Left colon (tissue), 2 donors: ENCODE measurements at regions not wholly inside any gene's neighbourhood (a gene's known extent, or its start where the extent isn't known, plus 50 kb on each side); places are given as distances from the start of the nearest gene placed in this dataset.
A peak's percentile ranks its signal among the peaks of the same experiment; 100 is the strongest.
"Not testable (repeated sequence)": the region's sequence is repeated elsewhere in the genome, so short reads cannot be mapped to it uniquely, and the experiment has no call there.

ENCODE experiments used
- ATAC-seq: fragments of 200-7000 bp; cut with Tn5 transposase; one replicate; pipeline ENCODE4 v1.9.1; 2020; ENCODE audit warnings: mild to moderate bottlenecking, moderate library complexity
- DNase-seq, 2 donors: peaks; one replicate each; pipeline ENCODE4 v3.0.0-alpha.2; 2020
- intact Hi-C, 2 donors: fragments of 100-400 bp; cut with DNase I in 1 of 2; cut with micrococcal nuclease in 1 of 2; formaldehyde crosslinking; loops; one replicate each; pipeline versions ENCODE4 v1.11.2 to v1.14.0; 2022; cut with DNase I, micrococcal nuclease
- donor health status: DM: no; HTN: no; CAD: no.
- donor health status: DM: yes; HTN: yes; CAD: no.

DNA sequence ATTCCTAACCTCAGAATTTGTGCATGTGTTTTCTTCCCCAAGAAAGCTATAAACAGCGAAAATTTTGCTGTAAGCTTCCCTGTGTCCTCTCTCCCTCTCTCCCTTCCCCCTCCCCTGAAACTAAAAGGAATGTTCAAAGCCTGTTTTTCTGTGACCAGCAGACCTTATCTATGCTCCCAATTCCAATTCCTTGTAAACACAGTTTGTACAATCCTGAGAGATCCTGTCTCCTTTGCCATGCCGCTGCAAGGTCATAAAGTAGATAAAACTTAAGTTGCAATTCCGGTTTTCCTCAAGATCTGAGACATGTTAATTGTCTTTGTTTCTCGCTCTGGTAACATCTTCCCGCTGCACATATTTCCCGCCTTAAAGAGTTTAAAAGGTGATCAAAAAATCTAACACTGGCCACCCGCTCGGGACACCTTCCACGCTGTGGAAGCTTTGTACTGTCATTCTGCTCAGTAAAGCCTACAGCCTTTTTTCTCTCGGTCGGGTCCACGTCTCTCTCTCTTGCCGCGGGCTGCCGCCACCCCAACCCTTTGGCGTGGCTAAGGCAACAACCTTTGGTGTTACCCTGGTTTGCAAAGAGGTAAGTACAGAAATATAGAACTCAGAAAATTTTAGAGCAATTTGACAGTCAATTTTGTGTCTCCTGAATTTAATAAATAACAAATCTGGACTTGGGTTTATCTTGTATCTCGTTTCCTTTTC, 793.9 kb upstream of the GRM7 start:
- ATAC-seq, intact Hi-C loops: not testable (repeated sequence)
- peak in 1 of 2 donors; percentile 4 for DNase-seq

DNA sequence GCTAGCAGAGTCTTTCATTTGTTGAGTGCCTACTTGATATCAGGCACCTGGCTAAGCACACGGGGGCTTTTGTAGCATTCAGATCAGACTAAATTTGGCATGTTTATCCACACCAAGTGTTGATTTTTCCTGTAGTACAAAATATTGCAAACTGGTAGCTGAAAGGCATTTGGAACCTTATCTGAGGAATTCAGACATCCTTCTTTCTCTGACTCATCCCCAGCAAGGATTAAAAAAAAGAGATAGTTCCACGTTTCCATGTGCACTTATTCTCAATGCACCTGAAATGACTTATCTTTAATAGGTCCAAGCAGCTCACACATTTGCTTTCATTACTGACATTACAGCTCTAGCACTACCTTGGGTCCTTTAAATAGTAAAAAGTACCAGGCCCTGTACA, 786.0 kb upstream of the GRM7 start:
- DNase-seq (no peak), ATAC-seq (no peak)
- intact Hi-C loops, result no loop called here

DNA sequence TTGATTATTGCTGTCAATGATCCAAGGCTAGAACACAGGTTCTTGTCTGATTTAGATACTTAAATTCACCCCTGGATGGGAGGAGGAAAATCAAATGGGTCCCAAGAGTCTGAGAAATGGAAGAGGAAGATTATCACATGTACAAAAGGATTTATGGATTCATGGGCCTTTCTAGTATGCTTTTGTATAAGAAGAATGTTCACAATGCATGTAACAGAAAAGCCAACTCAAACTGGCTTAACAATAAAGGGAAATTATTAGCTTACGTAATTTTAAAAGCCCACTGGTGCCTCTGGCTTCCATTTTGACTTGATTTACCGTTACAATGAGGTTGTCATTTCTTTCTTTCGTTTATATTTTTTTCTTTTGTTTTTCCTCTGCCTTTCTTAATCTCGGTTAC, 782.5 kb upstream of the GRM7 start:
- intact Hi-C loops, result no loop called here
- ATAC-seq (no peak), DNase-seq (no peak)

DNA sequence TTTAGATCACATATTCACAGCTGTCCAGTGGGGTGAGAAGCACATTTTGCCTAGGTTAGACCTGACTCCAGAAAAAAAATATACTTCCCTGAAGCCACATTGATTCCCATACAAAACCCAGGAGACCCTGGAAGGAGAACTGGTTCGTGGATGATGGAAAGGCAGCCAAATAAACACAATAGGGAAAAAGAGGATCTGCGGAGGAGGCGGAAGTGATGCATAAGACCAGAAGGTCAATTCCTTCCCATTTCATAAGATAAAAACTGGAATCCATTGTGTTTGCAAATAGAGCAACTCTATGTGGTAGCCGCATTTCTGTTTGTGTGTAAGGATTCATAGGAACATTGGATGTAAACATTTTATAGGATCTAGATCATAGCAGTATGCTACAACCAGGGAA, 781.9 kb upstream of the GRM7 start:
- DNase-seq (no peak), ATAC-seq (no peak)
- intact Hi-C loops, result no loop called here

DNA sequence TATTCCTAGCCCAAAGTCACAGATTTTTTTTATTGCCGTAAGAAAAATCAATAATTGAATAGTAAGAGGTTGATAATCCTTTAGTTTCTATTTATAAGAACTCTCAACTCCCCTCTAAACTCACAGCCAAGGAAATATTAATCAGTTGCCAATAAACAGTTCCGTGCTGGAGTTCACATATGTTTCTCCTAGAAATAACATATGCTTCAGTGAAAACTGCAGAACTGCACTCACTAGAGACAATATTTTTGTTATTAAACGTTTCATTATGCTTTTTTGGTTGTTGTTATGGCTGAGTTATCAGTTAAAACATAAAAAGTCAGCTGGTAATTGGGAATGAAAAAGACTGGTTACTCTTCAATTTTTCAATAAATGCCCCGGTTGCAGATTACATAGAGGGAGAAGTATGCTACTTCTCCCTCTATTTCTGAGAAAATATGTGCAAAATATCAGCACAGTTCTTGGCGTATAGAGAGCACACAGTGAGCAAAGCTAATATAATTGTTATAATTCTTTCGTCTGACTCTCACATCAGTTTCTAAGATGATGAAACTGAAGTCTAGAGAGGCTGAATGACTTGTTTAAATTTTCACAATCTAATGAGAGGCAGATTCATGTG, 781.2 kb upstream of the GRM7 start:
- DNase-seq (no peak), ATAC-seq (no peak)
- intact Hi-C loops, result no loop called here

DNA sequence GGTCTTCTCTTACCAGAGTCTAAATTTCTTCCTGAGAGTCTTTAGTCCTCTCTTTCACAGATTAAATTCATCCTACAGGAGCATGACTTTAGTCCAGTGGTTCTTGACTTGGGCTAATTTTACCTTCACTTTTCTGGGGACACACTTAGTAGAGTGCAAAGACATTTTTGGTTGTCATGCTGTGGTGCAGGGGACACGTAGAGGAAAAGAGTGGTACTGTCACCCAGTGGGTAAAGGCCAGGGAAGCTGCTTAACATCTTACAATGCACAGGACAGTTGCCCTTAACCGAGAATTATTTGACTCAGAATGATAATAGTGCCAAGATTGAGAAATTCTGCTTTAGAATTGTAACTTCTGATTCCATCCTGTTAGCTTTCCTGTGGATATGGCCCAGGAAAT, 772.5 kb upstream of the GRM7 start:
- DNase-seq (no peak), ATAC-seq (no peak)
- intact Hi-C loops, result no loop called here

DNA sequence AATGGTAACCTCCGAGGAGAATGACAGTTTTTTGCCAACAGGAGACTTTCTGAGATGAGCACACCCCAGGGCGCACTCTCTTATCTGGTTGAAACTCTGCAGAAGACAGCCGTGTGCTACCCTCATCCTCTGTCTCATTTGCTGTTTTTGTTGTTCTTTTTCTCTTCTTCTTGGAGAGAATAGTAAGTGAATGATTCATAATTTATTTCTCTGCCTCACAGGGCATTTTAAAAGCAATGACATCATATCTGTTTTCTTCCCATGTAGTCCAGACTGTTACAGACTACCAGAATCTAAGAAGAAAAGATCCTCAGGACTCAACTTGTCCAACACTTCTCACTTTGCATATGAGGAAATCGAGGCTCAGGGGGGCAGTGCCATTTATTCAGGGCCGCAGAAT, 771.1 kb upstream of the GRM7 start:
- ATAC-seq (no peak), DNase-seq (no peak)
- intact Hi-C loops, result no loop called here

DNA sequence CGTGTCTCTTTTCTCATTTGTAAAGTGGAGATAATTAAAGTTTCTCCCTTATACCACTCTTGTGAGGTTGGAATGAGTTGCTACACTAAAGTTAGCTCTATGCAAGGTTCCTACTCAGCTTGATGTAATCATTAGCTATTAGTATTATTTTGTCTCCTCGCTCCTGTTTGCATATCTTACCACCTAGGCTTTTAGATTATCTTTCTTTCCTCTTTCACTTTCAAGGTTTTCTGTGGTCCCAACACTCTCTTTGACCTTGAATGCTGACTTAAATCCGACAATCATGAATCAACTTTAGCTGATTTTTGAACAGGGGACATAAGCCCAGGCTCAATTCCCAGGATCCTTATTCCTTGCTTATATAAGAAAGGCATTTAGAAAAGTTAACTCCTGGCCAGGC, 769.7 kb upstream of the GRM7 start:
- ATAC-seq (no peak), DNase-seq (no peak)
- intact Hi-C loops, result no loop called here

DNA sequence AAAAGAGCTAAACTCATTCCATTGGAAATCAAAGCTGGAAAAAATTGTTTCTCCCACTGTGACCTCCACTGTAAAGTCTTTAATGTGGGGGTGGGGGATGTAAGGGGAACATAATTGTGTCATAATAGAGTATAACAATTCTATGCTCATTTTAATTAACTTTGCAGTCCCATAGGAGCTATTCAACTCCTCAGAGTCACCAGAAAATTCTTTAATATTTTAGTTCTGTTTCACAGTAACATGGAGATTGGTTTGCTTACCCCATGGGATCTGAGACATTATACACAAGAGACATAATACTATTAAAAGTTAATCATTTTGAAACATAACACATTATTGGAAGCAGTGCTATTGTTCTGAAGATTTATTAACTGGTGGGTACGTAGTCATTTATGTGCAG, 765.9 kb upstream of the GRM7 start:
- intact Hi-C loops, result no loop called here
- ATAC-seq (no peak), DNase-seq (no peak)

DNA sequence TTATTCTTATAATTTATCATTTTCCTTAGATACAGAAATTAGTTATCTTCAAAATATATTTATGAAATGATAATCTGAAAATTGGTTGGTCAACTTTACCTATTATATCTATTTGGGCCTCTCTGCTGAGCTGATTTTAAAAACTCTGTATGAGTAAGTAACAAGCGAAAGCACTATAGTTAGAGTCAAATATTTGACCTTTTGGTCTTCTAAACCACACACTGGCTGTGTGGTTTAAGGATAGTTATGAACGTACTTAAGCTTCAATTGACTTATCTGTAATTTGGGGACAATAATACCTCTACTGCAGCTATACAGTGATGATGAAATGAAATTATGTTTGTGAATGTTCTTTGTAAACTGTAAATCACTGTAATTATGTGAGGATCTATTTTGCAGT, 763.9 kb upstream of the GRM7 start:
- DNase-seq, result no peak
- ATAC-seq, result no peak
- intact Hi-C loops, result no loop called here

DNA sequence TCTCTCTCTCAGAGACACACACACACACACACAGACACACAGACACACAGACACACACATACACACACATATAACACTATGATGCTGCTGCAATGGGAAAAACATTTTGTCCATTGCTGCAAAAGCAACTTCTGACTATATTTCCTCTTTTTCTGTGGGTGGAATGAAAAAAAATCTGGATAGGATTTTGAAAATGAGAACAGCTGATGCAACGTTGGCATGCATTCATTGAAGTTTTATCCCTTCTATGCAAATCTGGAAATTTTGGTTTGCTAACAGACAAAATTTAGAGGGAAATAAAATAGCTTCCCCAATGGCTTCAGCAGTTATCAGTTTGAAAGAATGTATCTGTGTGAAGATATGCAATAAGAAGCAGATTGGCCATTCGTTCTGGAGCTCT, 763.4 kb upstream of the GRM7 start:
- intact Hi-C loops, result no loop called here
- DNase-seq (no peak), ATAC-seq (no peak)

DNA sequence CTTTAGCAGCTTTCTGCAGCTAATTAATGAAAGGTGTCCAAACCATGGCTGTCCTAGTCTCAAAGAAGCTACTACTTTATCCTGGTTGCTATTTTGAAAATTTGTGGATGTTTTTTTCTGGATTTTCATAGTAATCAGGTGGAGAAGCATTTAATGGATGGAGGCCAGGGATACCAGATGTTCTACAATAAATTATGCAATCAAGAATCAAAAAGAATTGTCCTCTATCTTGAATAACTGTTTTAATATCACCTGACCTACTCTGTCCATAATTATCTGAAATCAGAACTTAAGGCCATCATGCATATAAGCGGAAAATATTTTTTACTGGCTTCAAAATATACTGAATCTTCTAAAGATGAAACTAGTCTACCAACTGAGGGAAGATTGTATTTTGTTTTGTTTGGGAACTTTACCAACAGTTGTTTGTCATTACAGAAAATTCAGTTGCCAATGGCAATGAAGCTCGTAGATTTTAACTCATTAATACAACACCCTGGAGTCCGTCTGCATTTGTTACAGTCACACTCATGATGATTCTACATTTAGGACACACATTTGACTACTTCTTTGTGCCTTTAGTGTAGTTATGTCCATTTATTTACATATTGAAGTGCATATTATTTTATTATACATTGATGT, 762.3 kb upstream of the GRM7 start:
- intact Hi-C loops, result no loop called here
- DNase-seq (no peak), ATAC-seq (no peak)

DNA sequence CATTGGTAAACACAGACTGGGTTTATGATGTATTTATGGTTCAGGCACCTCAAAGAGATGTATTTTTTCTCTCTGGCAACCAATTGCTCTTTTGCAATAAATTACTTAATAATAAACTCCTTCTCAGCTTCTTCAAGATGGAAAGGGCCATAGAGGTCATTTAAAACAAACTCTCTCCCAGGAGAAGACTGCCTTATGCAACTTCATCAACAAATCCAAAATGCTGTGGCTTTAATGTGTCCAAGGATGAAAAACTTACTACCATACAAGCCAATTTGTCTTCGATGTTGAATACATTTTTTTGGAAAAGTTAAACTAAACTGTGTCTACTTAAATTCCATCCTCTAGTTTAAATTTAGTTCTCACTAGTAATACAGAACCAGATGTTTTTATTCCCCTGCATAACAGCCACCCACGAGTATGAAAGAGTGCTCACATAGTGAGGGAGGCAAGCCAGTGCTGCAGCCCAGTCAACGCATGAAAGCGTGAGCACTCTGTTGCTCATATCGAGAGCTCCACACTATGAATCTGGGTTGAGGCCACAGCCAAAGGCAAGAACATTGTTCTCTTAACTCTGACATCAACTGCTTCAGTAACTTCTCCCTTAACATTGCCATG, 761.3 kb upstream of the GRM7 start:
- intact Hi-C loops, result no loop called here
- no peak for ATAC-seq
- DNase-seq, result peak in 1 of 2 donors; percentile 21

DNA sequence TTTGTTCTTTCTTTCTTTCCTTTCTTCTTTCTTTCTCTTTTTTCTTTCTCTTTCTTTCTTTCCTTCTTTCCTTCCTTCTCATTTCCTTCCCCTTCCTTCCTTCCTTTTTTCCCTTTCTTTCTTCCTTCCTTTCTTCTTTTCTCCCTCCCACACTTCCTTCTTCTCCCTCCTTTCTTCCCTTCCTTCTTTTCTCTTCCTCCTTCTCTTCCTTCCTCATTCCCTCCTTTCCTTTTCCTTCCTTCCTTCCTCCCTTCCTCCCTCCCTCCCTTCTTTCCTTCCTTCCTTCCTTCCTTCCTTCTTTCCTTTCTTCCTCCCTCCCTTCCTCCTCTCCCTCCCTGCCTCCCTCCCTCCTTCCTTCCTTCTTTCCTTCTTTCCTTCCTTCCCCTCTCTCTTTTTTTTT, 755.7 kb upstream of the GRM7 start:
- DNase-seq (no peak), ATAC-seq (no peak)
- intact Hi-C loops, result no loop called here

DNA sequence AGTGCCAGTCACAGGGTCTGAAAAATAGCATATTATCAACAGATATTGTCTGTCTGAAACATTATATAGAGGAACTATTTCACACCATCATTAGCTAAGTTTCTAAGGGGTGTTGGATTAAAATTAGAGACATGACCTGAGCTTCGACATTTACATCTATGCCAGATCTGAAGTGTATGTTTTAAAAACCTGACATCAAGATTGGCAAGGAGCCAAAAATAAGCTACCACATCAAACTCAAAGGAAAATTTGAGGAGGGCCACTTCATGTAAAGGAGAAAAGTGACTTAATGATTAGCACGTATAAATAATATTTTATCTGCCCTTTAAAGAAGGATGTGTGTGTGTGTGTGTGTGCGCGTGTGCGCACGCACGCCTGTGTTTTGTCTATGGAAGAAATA, 752.0 kb upstream of the GRM7 start:
- intact Hi-C loops, result no loop called here
- no peak for ATAC-seq
- DNase-seq, result no peak

DNA sequence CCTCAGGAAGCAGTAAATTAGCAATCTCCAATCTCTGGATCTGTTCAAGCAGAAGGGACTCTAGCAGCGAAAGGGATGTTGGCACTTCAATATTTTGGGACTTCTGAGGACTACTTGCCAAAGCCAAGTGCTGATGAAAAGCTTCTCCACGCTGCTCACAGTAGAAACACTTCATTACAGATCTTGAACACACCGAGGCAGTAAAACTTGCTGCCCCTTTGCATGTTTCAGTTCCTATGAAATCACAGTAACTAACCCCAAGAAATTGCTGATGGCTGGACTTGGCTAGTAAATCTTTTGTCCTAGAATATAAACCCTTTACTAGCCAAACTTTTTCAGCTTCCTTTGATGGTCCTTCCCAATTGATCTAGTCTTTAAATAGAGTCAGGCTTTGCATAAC, 750.5 kb upstream of the GRM7 start:
- DNase-seq (no peak), ATAC-seq (no peak)
- intact Hi-C loops, result no loop called here

DNA sequence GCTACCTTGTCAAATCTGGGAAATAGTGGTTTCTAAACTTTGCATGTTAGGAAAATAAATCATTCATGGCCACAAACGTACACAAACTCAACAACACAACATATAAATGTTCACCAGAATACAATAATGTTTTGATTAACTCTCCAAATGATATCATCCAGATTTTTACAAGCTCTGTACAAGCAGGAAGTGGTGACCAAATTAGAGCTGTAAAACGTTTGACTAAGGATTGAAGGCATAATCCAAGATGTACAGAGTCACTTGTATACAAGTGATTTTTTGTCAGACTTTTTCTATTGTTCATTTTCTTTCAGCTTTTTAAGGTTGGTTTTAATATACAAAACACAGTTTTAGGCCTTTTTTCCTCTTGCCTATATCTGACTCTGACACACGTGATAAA, 748.4 kb upstream of the GRM7 start:
- intact Hi-C loops, result no loop called here
- ATAC-seq (peak; percentile 69), DNase-seq (no peak)

DNA sequence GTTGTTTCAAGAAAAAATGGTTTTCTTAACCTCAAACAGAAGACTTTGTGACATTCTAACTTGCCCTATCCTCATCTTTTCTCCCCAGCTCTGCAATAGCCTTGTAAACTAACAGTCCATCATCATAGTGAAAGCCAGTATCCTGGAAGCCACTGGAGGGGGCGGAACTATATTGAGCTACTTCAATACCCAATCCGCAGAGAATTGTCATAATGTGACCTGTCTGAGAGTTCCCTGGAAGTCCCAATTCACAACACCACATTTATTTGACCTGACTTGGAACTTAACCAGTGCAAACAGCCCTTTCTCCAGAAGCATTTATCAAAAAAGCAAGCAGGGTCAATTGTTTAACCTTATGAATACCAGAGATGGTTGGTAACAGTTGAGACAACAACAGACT, 747.6 kb upstream of the GRM7 start:
- no peak for DNase-seq
- no peak for ATAC-seq
- intact Hi-C loops, result no loop called here

DNA sequence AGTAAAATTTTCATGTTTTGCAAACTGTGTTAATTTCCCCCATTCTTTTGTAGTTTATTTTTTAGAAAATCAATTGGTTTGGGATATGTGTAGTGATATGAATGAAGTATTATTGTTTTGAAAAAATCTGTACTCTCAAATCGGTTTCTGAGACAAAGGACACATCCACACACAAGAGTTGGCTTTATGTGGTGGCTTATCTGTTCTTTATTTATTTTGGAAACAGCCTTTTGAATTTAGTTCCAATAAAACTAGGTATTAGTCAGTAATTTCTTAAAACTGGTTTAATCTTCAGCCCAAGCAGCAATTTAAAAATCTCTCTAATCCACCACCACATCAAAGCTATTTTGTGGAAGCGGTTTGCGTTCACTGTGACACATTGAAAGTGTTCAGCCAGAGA, 741.5 kb upstream of the GRM7 start:
- no peak for ATAC-seq
- no peak for DNase-seq
- intact Hi-C loops, result no loop called here

DNA sequence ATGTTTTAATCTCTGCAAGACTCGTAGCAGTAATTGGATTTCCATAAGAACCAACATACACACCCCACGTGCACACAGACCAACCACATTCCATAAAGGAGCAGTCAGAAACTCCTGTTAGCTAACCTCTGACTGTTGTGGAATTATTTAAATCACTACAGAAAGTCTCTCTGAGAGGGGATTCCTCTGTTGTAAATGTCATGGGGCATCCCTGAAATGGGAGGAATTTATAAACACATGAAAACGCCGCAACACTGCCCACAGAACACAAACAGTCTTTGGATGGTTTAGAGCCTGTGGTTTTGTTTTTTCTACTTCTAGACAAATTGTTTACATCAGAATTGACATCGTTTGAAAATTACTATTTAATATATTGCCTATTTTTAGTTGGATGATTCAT, 740.1 kb upstream of the GRM7 start:
- intact Hi-C loops, result no loop called here
- ATAC-seq, result no peak
- DNase-seq, result no peak
